Esophagus muscularis mucosa (tissue), 4 donors: ENCODE measurements at regions not wholly inside any gene's neighbourhood (a gene's known extent, or its start where the extent isn't known, plus 50 kb on each side); places are given as distances from the start of the nearest gene placed in this dataset.

ENCODE experiments used
- EP300 ChIP-seq: sonication (generic); formaldehyde crosslinking; IDR thresholded peaks from one replicate; pipeline ENCODE4 v1.6.1; 2017; ENCODE audit warnings: antibody characterized with exemption
- POLR2A ChIP-seq: fragments of 450-650 bp; IDR thresholded peaks from one replicate; pipeline ENCODE4 v1.6.1; 2017; ENCODE audit warnings: antibody characterized with exemption, moderate library complexity, mild to moderate bottlenecking, low read depth
- POLR2AphosphoS5 ChIP-seq, 2 donors: sonication (generic); formaldehyde crosslinking; IDR thresholded peaks; one replicate each; pipeline ENCODE4 v1.6.1; 2017; ENCODE audit warnings: antibody characterized with exemption in 2 of 2
- TF ChIP-seq, protein P1 (sequence below), 3 experiments: fragments of 200-600 bp in 2 of 3; fragments of 450-650 bp in 1 of 3; sonication (generic) in 2 of 3; IDR thresholded peaks; one replicate each; pipeline ENCODE4 v1.5.1; 2017 to 2019; ENCODE audit warnings: antibody characterized with exemption in 3 of 3, mild to moderate bottlenecking in 2 of 3, moderate library complexity in 1 of 3

- TF ChIP-seq POLR2AphosphoS5 (IDR thresholded peaks at IDR 0.05): no peak
- no peak for TF ChIP-seq POLR2A
- TF ChIP-seq, protein P1, sequence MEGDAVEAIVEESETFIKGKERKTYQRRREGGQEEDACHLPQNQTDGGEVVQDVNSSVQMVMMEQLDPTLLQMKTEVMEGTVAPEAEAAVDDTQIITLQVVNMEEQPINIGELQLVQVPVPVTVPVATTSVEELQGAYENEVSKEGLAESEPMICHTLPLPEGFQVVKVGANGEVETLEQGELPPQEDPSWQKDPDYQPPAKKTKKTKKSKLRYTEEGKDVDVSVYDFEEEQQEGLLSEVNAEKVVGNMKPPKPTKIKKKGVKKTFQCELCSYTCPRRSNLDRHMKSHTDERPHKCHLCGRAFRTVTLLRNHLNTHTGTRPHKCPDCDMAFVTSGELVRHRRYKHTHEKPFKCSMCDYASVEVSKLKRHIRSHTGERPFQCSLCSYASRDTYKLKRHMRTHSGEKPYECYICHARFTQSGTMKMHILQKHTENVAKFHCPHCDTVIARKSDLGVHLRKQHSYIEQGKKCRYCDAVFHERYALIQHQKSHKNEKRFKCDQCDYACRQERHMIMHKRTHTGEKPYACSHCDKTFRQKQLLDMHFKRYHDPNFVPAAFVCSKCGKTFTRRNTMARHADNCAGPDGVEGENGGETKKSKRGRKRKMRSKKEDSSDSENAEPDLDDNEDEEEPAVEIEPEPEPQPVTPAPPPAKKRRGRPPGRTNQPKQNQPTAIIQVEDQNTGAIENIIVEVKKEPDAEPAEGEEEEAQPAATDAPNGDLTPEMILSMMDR (IDR thresholded peaks at IDR 0.05): no peak
- TF ChIP-seq EP300: no peak
Observed at GRCh38 chrX:39204353-39204752, 403.1 kb downstream of the MID1IP1 start.
